Keratinocyte (primary cell): ENCODE measurements at regions not wholly inside any gene's neighbourhood (a gene's known extent, or its start where the extent isn't known, plus 50 kb on each side); places are given as distances from the start of the nearest gene placed in this dataset.

ENCODE experiments used
- DNase-seq: peaks from one replicate; pipeline ENCODE4 v3.0.0-alpha.2; 2011; ENCODE audit warnings: low read depth, missing footprints, low spot score
- FAIRE-seq: peaks from 2 replicates; lab custom pipeline; 2011; peaks lifted over from hg19 to GRCh38; lab: Jason Lieb, UNC
- H2AFZ ChIP-seq: 2 replicates; pipeline ENCODE4 v1.6.0; 2012; ENCODE audit warnings: low read length, control low read depth, inconsistent platforms; ENCODE audit not compliant: control insufficient read depth
- H3K27ac ChIP-seq: 2 replicates; pipeline ENCODE4 v1.5.1; 2011; ENCODE audit warnings: low read length; ENCODE audit not compliant: control insufficient read depth, insufficient read depth
- H3K27me3 ChIP-seq: 3 replicates; pipeline ENCODE4 v1.6.0; 2011; ENCODE audit warnings: low read length; ENCODE audit not compliant: control insufficient read depth, insufficient read depth; ENCODE audit errors: extremely low read depth
- H3K36me3 ChIP-seq, 2 experiments: 2 replicates in 1 of 2; 3 replicates in 1 of 2; pipeline ENCODE4 v1.5.1; 2011; ENCODE audit warnings: low read length in 2 of 2, mild to moderate bottlenecking in 1 of 2; ENCODE audit not compliant: control insufficient read depth in 2 of 2, insufficient read depth in 2 of 2; ENCODE audit errors: extremely low read depth in 1 of 2
- H3K4me1 ChIP-seq: 3 replicates; pipeline ENCODE4 v1.5.1; 2011; ENCODE audit warnings: low read length; ENCODE audit not compliant: control insufficient read depth, insufficient read depth; ENCODE audit errors: extremely low read depth
- H3K4me2 ChIP-seq: 3 replicates; pipeline ENCODE4 v1.6.0; 2011; ENCODE audit warnings: low read depth, low read length; ENCODE audit not compliant: control insufficient read depth, insufficient read depth; ENCODE audit errors: extremely low read depth
- H3K4me3 ChIP-seq, 3 experiments: fragments of 200-600 bp in 1 of 3; sonication (generic) in 1 of 3; 2 replicates in 2 of 3; 3 replicates in 1 of 3; pipeline ENCODE4 v1.5.1; 2011 to 2016; ENCODE audit warnings: low read length in 3 of 3, mild to moderate bottlenecking in 3 of 3, control low read depth in 2 of 3, inconsistent platforms in 1 of 3, low read depth in 1 of 3, mixed read lengths in 1 of 3, mixed run types in 1 of 3, moderate library complexity in 1 of 3; ENCODE audit not compliant: control insufficient read depth in 2 of 3, insufficient read depth in 2 of 3; ENCODE audit errors: extremely low read depth in 1 of 3
- H3K79me2 ChIP-seq: 2 replicates; pipeline ENCODE4 v1.6.0; 2012; ENCODE audit warnings: low read length; ENCODE audit not compliant: control insufficient read depth, insufficient read depth
- H3K9ac ChIP-seq: 3 replicates; pipeline ENCODE4 v1.6.0; 2011; ENCODE audit warnings: low read length; ENCODE audit not compliant: control insufficient read depth, insufficient read depth; ENCODE audit errors: extremely low read depth
- H3K9me1 ChIP-seq: 3 replicates; pipeline ENCODE4 v1.6.0; 2011; ENCODE audit warnings: low read length; ENCODE audit not compliant: control insufficient read depth, insufficient read depth; ENCODE audit errors: extremely low read depth
- H3K9me3 ChIP-seq: 2 replicates; pipeline ENCODE4 v1.5.1; 2012; ENCODE audit warnings: low read depth, low read length; ENCODE audit not compliant: control insufficient read depth
- H4K20me1 ChIP-seq: 3 replicates; pipeline ENCODE4 v1.6.0; 2011; ENCODE audit warnings: low read length; ENCODE audit not compliant: control insufficient read depth, insufficient read depth; ENCODE audit errors: extremely low read depth
- CTCF ChIP-seq, 3 experiments: IDR thresholded peaks in 1 of 3; conservative IDR thresholded peaks in 1 of 3; optimal IDR thresholded peaks in 1 of 3; 2 replicates in 2 of 3; 3 replicates in 1 of 3; pipeline versions ENCODE3 to v1.5.1; 2011; ENCODE audit warnings: low read length in 3 of 3, mild to moderate bottlenecking in 3 of 3, moderate library complexity in 2 of 3, control low read depth in 1 of 3, inconsistent platforms in 1 of 3; ENCODE audit not compliant: insufficient read depth in 2 of 3; ENCODE audit errors: extremely low read depth in 1 of 3
- EZH2 ChIP-seq: IDR thresholded peaks from one replicate; pipeline ENCODE4 v1.6.1; 2012; ENCODE audit warnings: inconsistent platforms, mild to moderate bottlenecking, low read length, moderate library complexity
- dilution Hi-C: fragments of 300-500 bp; cut with MboI; formaldehyde crosslinking; loops from one replicate; pipeline ENCODE4 v1.7.0; 2020; ENCODE audit warnings: low sequenced_read_pairs; ENCODE audit not compliant: extremely low pct_ligation_motif_present

GRCh38 chr9:78490231-78490630, 193.3 kb downstream of the PSAT1 start:
- FAIRE-seq (no peak), DNase-seq (no peak)
- Histone ChIP-seq H3K4me1 (no peaks in the 10 kb centered on the region), H3K4me2 (no peak overlapping the region), H2AFZ (no peak overlapping the region), H3K9me3 (no peaks in the 10 kb centered on the region), H3K27ac (no peak overlapping the region), H3K4me3 (no peak overlapping the region), H3K9me1 (no peaks in the 10 kb centered on the region), H3K27me3 (no peaks in the 10 kb centered on the region), H3K36me3 (no peaks in the 10 kb centered on the region), H3K9ac (no peak overlapping the region), H4K20me1 (no peaks in the 10 kb centered on the region), H3K79me2 (no peaks in the 10 kb centered on the region)
- dilution Hi-C loops: no loop called here
- no peak for TF ChIP-seq EZH2
- TF ChIP-seq CTCF (optimal IDR thresholded peaks at IDR 0.05 in 1 of 3, IDR thresholded peaks at IDR 0.05 in 1 of 3, conservative IDR thresholded peaks at IDR 0.05 in 1 of 3; ENCODE audit: extremely low read depth in 1 of 3, insufficient read depth in 2 of 3, low read length in 3 of 3): no peak

- Histone ChIP-seq H4K20me1 (no peaks in the 10 kb centered on the region), H3K4me3 (no peak overlapping the region), H3K36me3 (no peaks in the 10 kb centered on the region), H2AFZ (no peak overlapping the region), H3K9me1 (no peaks in the 10 kb centered on the region), H3K79me2 (no peaks in the 10 kb centered on the region), H3K4me2 (no peak overlapping the region), H3K9me3 (no peaks in the 10 kb centered on the region), H3K4me1 (no peaks in the 10 kb centered on the region), H3K27ac (no peak overlapping the region), H3K27me3 (no peaks in the 10 kb centered on the region), H3K9ac (no peak overlapping the region)
- TF ChIP-seq CTCF (optimal IDR thresholded peaks at IDR 0.05 in 1 of 3, IDR thresholded peaks at IDR 0.05 in 1 of 3, conservative IDR thresholded peaks at IDR 0.05 in 1 of 3; ENCODE audit: extremely low read depth in 1 of 3, insufficient read depth in 2 of 3, low read length in 3 of 3): no peak
- no peak for TF ChIP-seq EZH2
- dilution Hi-C loops: no loop called here
- FAIRE-seq (no peak), DNase-seq (no peak)
Measured at GRCh38 chr9:78491402-78491801, 194.5 kb downstream of the PSAT1 start.
